ENCODE measurements at regions not wholly inside any gene's neighbourhood (a gene's known extent, or its start where the extent isn't known, plus 50 kb on each side); places are given as distances from the start of the nearest gene placed in this dataset.

- in situ Hi-C loops (cut with MboI; ENCODE audit: low sequenced_read_pairs) = no loop called here
Measured at GRCh38 chr11:92317721-92318120, 93.1 kb downstream of the FAT3 start.

GRCh38 chr11:92322225-92322624 lies 97.6 kb downstream of the FAT3 start:
- in situ Hi-C loops (cut with MboI; ENCODE audit: low sequenced_read_pairs) = no loop called here

- in situ Hi-C loops (cut with MboI; ENCODE audit: low sequenced_read_pairs) = no loop called here
Measured at GRCh38 chr11:92324890-92325289, 100.3 kb downstream of the FAT3 start.

GRCh38 chr11:92325416-92325815 lies 100.8 kb downstream of the FAT3 start:
- in situ Hi-C loops (cut with MboI; ENCODE audit: low sequenced_read_pairs) = no loop called here

GRCh38 chr11:92329137-92329536 lies 104.5 kb downstream of the FAT3 start:
- in situ Hi-C loops (cut with MboI; ENCODE audit: low sequenced_read_pairs) = no loop called here

- in situ Hi-C loops (cut with MboI; ENCODE audit: low sequenced_read_pairs) = no loop called here
Measured at GRCh38 chr11:92329646-92330045, 105.0 kb downstream of the FAT3 start.

- in situ Hi-C loops (cut with MboI; ENCODE audit: low sequenced_read_pairs) = no loop called here
Measured at GRCh38 chr11:92330114-92330513, 105.5 kb downstream of the FAT3 start.

GRCh38 chr11:92332986-92333385 lies 108.4 kb downstream of the FAT3 start:
- in situ Hi-C loops (cut with MboI; ENCODE audit: low sequenced_read_pairs) = no loop called here

- in situ Hi-C loops (cut with MboI; ENCODE audit: low sequenced_read_pairs) = no loop called here
Measured at GRCh38 chr11:92340839-92341238, 116.2 kb downstream of the FAT3 start.

GRCh38 chr11:92342034-92342720 lies 117.6 kb downstream of the FAT3 start:
- in situ Hi-C loops (cut with MboI; ENCODE audit: low sequenced_read_pairs) = no loop called here

- in situ Hi-C loops (cut with MboI; ENCODE audit: low sequenced_read_pairs) = no loop called here
Measured at GRCh38 chr11:92342886-92343285, 118.3 kb downstream of the FAT3 start.

GRCh38 chr11:92346220-92346619 lies 121.6 kb downstream of the FAT3 start:
- in situ Hi-C loops (cut with MboI; ENCODE audit: low sequenced_read_pairs) = no loop called here

GRCh38 chr11:92347454-92347853 lies 122.8 kb downstream of the FAT3 start:
- in situ Hi-C loops (cut with MboI; ENCODE audit: low sequenced_read_pairs) = no loop called here

GRCh38 chr11:92349486-92350156 lies 125.0 kb downstream of the FAT3 start:
- in situ Hi-C loops (cut with MboI; ENCODE audit: low sequenced_read_pairs) = no loop called here

GRCh38 chr11:92357344-92357743 lies 132.7 kb downstream of the FAT3 start:
- in situ Hi-C loops (cut with MboI; ENCODE audit: low sequenced_read_pairs) = no loop called here

GRCh38 chr11:92357841-92358240 lies 133.2 kb downstream of the FAT3 start:
- in situ Hi-C loops (cut with MboI; ENCODE audit: low sequenced_read_pairs) = no loop called here

GRCh38 chr11:92361551-92361950 lies 136.9 kb downstream of the FAT3 start:
- in situ Hi-C loops (cut with MboI; ENCODE audit: low sequenced_read_pairs) = no loop called here

- in situ Hi-C loops (cut with MboI; ENCODE audit: low sequenced_read_pairs) = no loop called here
Measured at GRCh38 chr11:92362989-92363388, 138.4 kb downstream of the FAT3 start.

GRCh38 chr11:92364177-92364576 lies 139.6 kb downstream of the FAT3 start:
- in situ Hi-C loops (cut with MboI; ENCODE audit: low sequenced_read_pairs) = no loop called here

- in situ Hi-C loops (cut with MboI; ENCODE audit: low sequenced_read_pairs) = no loop called here
Measured at GRCh38 chr11:92376146-92376599, 151.6 kb downstream of the FAT3 start.

GRCh38 chr11:92376680-92377079 lies 152.1 kb downstream of the FAT3 start:
- in situ Hi-C loops (cut with MboI; ENCODE audit: low sequenced_read_pairs) = no loop called here

- in situ Hi-C loops (cut with MboI; ENCODE audit: low sequenced_read_pairs) = no loop called here
Measured at GRCh38 chr11:92380882-92381281, 156.3 kb downstream of the FAT3 start.

GRCh38 chr11:92382311-92382710 lies 157.7 kb downstream of the FAT3 start:
- in situ Hi-C loops (cut with MboI; ENCODE audit: low sequenced_read_pairs) = no loop called here

Measured in HL-60/S4 treated with phorbol 12-myristate 13-acetate at 8.2 ng/mL for 4 days and 3 days (cell line).